Ascending aorta (tissue), 2 donors: ENCODE measurements at regions not wholly inside any gene's neighbourhood (a gene's known extent, or its start where the extent isn't known, plus 50 kb on each side); places are given as distances from the start of the nearest gene placed in this dataset.
A peak's percentile ranks its signal among the peaks of the same experiment; 100 is the strongest.

Source experiments
- DNase-seq, 2 donors: peaks; one replicate each; pipeline ENCODE4 v3.0.0-alpha.2; 2019; ENCODE audit warnings: low spot score in 2 of 2
- H3K27ac ChIP-seq, 2 donors: fragments of 200-600 bp; sonication (generic); one replicate each; pipeline ENCODE4 v1.5.1; 2016 to 2017; ENCODE audit warnings: mild to moderate bottlenecking in 1 of 2
- H3K27me3 ChIP-seq: fragments of 200-600 bp; sonication (generic); one replicate; pipeline ENCODE4 v1.5.1; 2017
- H3K36me3 ChIP-seq, 2 donors: fragments of 200-600 bp; sonication (generic); one replicate each; pipeline ENCODE4 v1.5.1; 2016
- H3K4me1 ChIP-seq, 2 donors: fragments of 200-600 bp; sonication (generic); one replicate each; pipeline ENCODE4 v1.5.1; 2016 to 2017; ENCODE audit warnings: mild to moderate bottlenecking in 1 of 2
- H3K4me3 ChIP-seq, 2 donors: fragments of 200-600 bp; sonication (generic); one replicate each; pipeline ENCODE4 v1.5.1; 2016 to 2017; ENCODE audit warnings: mild to moderate bottlenecking in 1 of 2
- H3K9me3 ChIP-seq, 2 donors: fragments of 200-600 bp; sonication (generic); one replicate each; pipeline ENCODE4 v1.5.1; 2016
- intact Hi-C: fragments of 100-400 bp; cut with DNase I; formaldehyde crosslinking; loops from one replicate; pipeline ENCODE4 v1.15.1; 2023
- TF ChIP-seq, protein P1 (sequence below), 3 experiments: fragments of 200-600 bp in 2 of 3; fragments of 450-650 bp in 1 of 3; sonication (generic) in 2 of 3; IDR thresholded peaks; one replicate each; pipeline ENCODE4 v1.5.1; 2016 to 2019; ENCODE audit warnings: antibody characterized with exemption in 3 of 3, mild to moderate bottlenecking in 1 of 3, moderate library complexity in 1 of 3

- no peaks in the 10 kb centered on the region for H3K4me1 ChIP-seq
- intact Hi-C loops, result no loop called here
- no peaks in the 10 kb centered on the region for H3K36me3 ChIP-seq
- no peak overlapping the region for H3K4me3 ChIP-seq
- no peak overlapping the region for H3K27ac ChIP-seq
- H3K27me3 ChIP-seq, result no peaks in the 10 kb centered on the region
- TF ChIP-seq, protein P1, sequence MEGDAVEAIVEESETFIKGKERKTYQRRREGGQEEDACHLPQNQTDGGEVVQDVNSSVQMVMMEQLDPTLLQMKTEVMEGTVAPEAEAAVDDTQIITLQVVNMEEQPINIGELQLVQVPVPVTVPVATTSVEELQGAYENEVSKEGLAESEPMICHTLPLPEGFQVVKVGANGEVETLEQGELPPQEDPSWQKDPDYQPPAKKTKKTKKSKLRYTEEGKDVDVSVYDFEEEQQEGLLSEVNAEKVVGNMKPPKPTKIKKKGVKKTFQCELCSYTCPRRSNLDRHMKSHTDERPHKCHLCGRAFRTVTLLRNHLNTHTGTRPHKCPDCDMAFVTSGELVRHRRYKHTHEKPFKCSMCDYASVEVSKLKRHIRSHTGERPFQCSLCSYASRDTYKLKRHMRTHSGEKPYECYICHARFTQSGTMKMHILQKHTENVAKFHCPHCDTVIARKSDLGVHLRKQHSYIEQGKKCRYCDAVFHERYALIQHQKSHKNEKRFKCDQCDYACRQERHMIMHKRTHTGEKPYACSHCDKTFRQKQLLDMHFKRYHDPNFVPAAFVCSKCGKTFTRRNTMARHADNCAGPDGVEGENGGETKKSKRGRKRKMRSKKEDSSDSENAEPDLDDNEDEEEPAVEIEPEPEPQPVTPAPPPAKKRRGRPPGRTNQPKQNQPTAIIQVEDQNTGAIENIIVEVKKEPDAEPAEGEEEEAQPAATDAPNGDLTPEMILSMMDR (IDR thresholded peaks at IDR 0.05), result no peak
- no peak for DNase-seq
- no peaks in the 10 kb centered on the region for H3K9me3 ChIP-seq
Measured at GRCh38 chr9:107170801-107171200, 112.3 kb upstream of the RAD23B start.

GRCh38 chr9:107172160-107172978 is 110.7 kb upstream of the RAD23B start:
- no peak overlapping the region for H3K27ac ChIP-seq
- no peaks in the 10 kb centered on the region for H3K4me1 ChIP-seq
- intact Hi-C loops, result no loop called here
- TF ChIP-seq, protein P1 (IDR thresholded peaks at IDR 0.05), result peak; percentile 74 to 91 (median 77)
- peak in 1 of 2 donors; percentile 72 for DNase-seq
- H3K4me3 ChIP-seq, result no peak overlapping the region
- H3K27me3 ChIP-seq, result no peaks in the 10 kb centered on the region
- no peaks in the 10 kb centered on the region for H3K36me3 ChIP-seq
- no peaks in the 10 kb centered on the region for H3K9me3 ChIP-seq

GRCh38 chr9:107172979-107173347 is 110.1 kb upstream of the RAD23B start:
- Histone ChIP-seq H3K4me3 (no peak overlapping the region), H3K9me3 (no peaks in the 10 kb centered on the region), H3K36me3 (no peaks in the 10 kb centered on the region), H3K4me1 (no peaks in the 10 kb centered on the region), H3K27me3 (no peaks in the 10 kb centered on the region), H3K27ac (no peak overlapping the region)
- DNase-seq, result no peak
- intact Hi-C loops, result no loop called here
- TF ChIP-seq, protein P1 (IDR thresholded peaks at IDR 0.05), result no peak

- no peaks in the 10 kb centered on the region for H3K36me3 ChIP-seq
- TF ChIP-seq, protein P1 (IDR thresholded peaks at IDR 0.05), result no peak
- H3K27ac ChIP-seq, result no peak overlapping the region
- H3K9me3 ChIP-seq, result no peaks in the 10 kb centered on the region
- intact Hi-C loops, result no loop called here
- no peak for DNase-seq
- H3K4me1 ChIP-seq, result no peaks in the 10 kb centered on the region
- H3K4me3 ChIP-seq, result no peak overlapping the region
- H3K27me3 ChIP-seq, result no peaks in the 10 kb centered on the region
Measured at GRCh38 chr9:107173422-107174180, 109.5 kb upstream of the RAD23B start.

DNA sequence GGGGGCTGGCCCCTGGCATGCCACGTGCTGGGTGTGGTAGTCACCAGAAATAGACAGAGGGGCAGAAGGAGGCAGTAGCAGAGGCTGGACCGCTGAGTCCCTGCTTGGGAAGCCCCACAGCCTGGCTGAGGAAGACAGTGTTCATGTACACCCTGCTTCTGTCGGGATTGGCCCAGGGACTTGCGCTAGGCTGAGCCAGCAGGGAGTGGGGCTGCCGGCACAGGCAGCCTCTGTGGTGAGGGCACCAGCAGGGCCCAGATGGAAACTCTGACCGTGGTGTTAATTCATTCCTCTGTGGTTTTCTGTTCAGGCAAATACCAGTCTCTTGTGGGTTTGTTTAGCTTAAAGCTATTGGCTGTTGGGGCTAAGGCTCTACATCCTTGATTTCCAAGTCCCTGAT is 108.6 kb upstream of the RAD23B start:
- TF ChIP-seq, protein P1 (IDR thresholded peaks at IDR 0.05), result no peak
- Histone ChIP-seq H3K27me3 (no peaks in the 10 kb centered on the region), H3K27ac (no peak overlapping the region), H3K4me1 (no peaks in the 10 kb centered on the region), H3K4me3 (no peak overlapping the region), H3K9me3 (no peaks in the 10 kb centered on the region), H3K36me3 (no peaks in the 10 kb centered on the region)
- intact Hi-C loops, result no loop called here
- no peak for DNase-seq
